CD4-positive, alpha-beta T cell (primary cell): ENCODE measurements at regions not wholly inside any gene's neighbourhood (a gene's known extent, or its start where the extent isn't known, plus 50 kb on each side); places are given as distances from the start of the nearest gene placed in this dataset.

ENCODE experiments used
- ATAC-seq: fragments of 200-7000 bp; cut with Tn5 transposase; one replicate; pipeline ENCODE4 v1.10.0; 2022; ENCODE audit warnings: mild to moderate bottlenecking; ENCODE audit not compliant: poor library complexity
- CTCF ChIA-PET: fragments of 350-600 bp; sonication (Branson Sonifier 250); formaldehyde crosslinking; loops from one replicate; lab custom pipeline; 2021; ENCODE audit warnings: antibody characterized with exemption, inconsistent platforms; lab: Charles Lee
- POLR2A ChIA-PET: fragments of 350-600 bp; sonication (Branson Sonifier 250); formaldehyde crosslinking; loops from one replicate; lab custom pipeline; 2021; ENCODE audit warnings: antibody characterized with exemption, inconsistent platforms; lab: Charles Lee
- DNase-seq, 14 experiments: peaks; one replicate each; pipeline ENCODE4 v3.0.0-alpha.2; 2013 to 2020; ENCODE audit warnings: mixed read lengths in 2 of 14
- H3K27ac ChIP-seq, 2 donors: one replicate each; pipeline versions ENCODE4 v1.5.1 to v1.7.0; 2013; ENCODE audit warnings: low read length in 2 of 2, low read depth in 1 of 2, mild to moderate bottlenecking in 1 of 2
- H3K27me3 ChIP-seq, 2 experiments: 1 replicate in 1 of 2; 2 replicates in 1 of 2; pipeline versions ENCODE4 v1.6.1 to v1.7.0; 2013; ENCODE audit warnings: low read length in 2 of 2, control low read depth in 1 of 2, mild to moderate bottlenecking in 1 of 2, moderate library complexity in 1 of 2; ENCODE audit not compliant: insufficient read depth in 2 of 2, control insufficient read depth in 1 of 2
- H3K36me3 ChIP-seq: one replicate; pipeline ENCODE4 v1.6.1; 2013; ENCODE audit warnings: low read length, control low read depth; ENCODE audit not compliant: insufficient read depth
- H3K4me1 ChIP-seq: one replicate; pipeline ENCODE4 v1.6.1; 2013; ENCODE audit warnings: low read length, control low read depth; ENCODE audit not compliant: insufficient read depth
- H3K4me3 ChIP-seq: one replicate; pipeline ENCODE4 v1.5.1; 2013; ENCODE audit warnings: mild to moderate bottlenecking, low read length, moderate library complexity
- H3K9me3 ChIP-seq, 2 experiments: 1 replicate in 1 of 2; 2 replicates in 1 of 2; pipeline versions ENCODE4 v1.6.1 to v1.7.0; 2013; ENCODE audit warnings: low read length in 2 of 2, mild to moderate bottlenecking in 2 of 2, control low read depth in 1 of 2, moderate library complexity in 1 of 2; ENCODE audit not compliant: control insufficient read depth in 1 of 2, insufficient read depth in 1 of 2
- H3K27ac Mint-ChIP-seq: one replicate; pipeline ENCODE4 v1.8.0; 2020; ENCODE audit warnings: mixed read lengths
- H3K27me3 Mint-ChIP-seq: one replicate; pipeline ENCODE4 v1.8.0; 2021; ENCODE audit warnings: mixed read lengths
- H3K36me3 Mint-ChIP-seq: one replicate; pipeline ENCODE4 v1.8.0; 2021; ENCODE audit warnings: low read depth, mixed read lengths
- H3K4me1 Mint-ChIP-seq: one replicate; pipeline ENCODE4 v1.8.0; 2021; ENCODE audit warnings: low read depth, mixed read lengths
- H3K4me3 Mint-ChIP-seq: one replicate; pipeline ENCODE4 v1.8.0; 2020; ENCODE audit warnings: mild to moderate bottlenecking, mixed read lengths
- H3K9me3 Mint-ChIP-seq: one replicate; pipeline ENCODE4 v1.8.0; 2020; ENCODE audit warnings: mixed read lengths
- intact Hi-C, 2 experiments: fragments of 100-400 bp; cut with DNase I in 1 of 2; cut with micrococcal nuclease in 1 of 2; formaldehyde crosslinking; loops; one replicate each; pipeline versions ENCODE4 v1.15.1 to v1.9.0; 2023 to 2025; cut with DNase I, micrococcal nuclease
- TF ChIP-seq, protein P1 (sequence below): fragments of 200-600 bp; IDR thresholded peaks from one replicate; pipeline ENCODE4 v1.8.0; 2022; ENCODE audit warnings: antibody characterized with exemption, mild to moderate bottlenecking

DNA sequence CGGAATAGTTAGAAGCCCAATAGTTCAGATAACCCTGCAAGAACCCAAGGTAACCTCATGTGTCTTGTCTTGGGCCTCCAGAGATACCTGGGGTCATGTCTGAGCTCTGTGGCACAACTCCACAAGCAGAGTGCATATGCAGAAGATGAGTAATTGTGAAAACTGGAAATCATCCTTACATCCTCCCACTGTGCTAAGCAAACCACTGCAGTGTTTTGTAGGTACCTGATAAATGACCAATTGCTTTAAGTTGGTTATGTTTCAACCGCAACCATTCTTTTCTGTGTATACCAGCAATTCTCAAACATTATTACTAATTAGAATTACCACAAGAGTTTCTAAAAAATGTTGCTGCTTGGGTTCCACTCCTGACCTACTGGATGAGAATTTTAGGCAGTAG is 73.2 kb downstream of the CBLL2 start:
- no peaks in the 10 kb centered on the region for H3K36me3 Mint-ChIP-seq
- Histone ChIP-seq H3K4me3 (no peak overlapping the region), H3K27me3 (no peaks in the 10 kb centered on the region), H3K36me3 (no peaks in the 10 kb centered on the region), H3K4me1 (no peaks in the 10 kb centered on the region), H3K9me3 (no peaks in the 10 kb centered on the region), H3K27ac (no peak overlapping the region)
- no peaks in the 10 kb centered on the region for H3K27me3 Mint-ChIP-seq
- H3K4me3 Mint-ChIP-seq, result no peak overlapping the region
- CTCF ChIA-PET, result no interaction called here
- ATAC-seq (no peak), DNase-seq (no peak)
- H3K9me3 Mint-ChIP-seq, result no peaks in the 10 kb centered on the region
- no peak overlapping the region for H3K27ac Mint-ChIP-seq
- TF ChIP-seq, protein P1, sequence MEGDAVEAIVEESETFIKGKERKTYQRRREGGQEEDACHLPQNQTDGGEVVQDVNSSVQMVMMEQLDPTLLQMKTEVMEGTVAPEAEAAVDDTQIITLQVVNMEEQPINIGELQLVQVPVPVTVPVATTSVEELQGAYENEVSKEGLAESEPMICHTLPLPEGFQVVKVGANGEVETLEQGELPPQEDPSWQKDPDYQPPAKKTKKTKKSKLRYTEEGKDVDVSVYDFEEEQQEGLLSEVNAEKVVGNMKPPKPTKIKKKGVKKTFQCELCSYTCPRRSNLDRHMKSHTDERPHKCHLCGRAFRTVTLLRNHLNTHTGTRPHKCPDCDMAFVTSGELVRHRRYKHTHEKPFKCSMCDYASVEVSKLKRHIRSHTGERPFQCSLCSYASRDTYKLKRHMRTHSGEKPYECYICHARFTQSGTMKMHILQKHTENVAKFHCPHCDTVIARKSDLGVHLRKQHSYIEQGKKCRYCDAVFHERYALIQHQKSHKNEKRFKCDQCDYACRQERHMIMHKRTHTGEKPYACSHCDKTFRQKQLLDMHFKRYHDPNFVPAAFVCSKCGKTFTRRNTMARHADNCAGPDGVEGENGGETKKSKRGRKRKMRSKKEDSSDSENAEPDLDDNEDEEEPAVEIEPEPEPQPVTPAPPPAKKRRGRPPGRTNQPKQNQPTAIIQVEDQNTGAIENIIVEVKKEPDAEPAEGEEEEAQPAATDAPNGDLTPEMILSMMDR, result no peak
- intact Hi-C loops, result no loop called here
- no peaks in the 10 kb centered on the region for H3K4me1 Mint-ChIP-seq
- POLR2A ChIA-PET, result no interaction called here

DNA sequence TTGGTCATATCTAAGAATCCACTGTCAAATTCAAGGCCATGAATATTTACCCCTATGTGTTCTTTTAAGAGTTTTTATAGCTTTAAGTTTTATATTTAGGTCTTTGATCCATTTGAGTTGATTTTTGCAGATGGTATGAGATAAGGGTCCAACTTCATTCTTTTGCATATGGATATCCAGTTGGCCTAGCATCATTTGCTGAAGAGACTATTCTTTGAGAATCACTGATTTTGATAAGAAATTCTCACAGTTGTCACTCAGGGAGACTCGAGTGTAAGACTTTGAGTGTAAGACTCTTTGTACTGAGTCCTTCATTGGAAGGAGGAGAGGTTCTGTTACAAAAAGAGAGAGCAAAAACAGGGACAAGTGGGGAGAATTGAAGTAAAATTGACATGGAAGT is 74.8 kb downstream of the CBLL2 start:
- Histone ChIP-seq H3K36me3 (no peaks in the 10 kb centered on the region), H3K27ac (no peak overlapping the region), H3K4me1 (no peaks in the 10 kb centered on the region), H3K4me3 (no peak overlapping the region), H3K27me3 (no peaks in the 10 kb centered on the region), H3K9me3 (no peaks in the 10 kb centered on the region)
- intact Hi-C loops, result no loop called here
- DNase-seq (no peak), ATAC-seq (no peak)
- TF ChIP-seq, protein P1, result no peak
- ChIA-PET CTCF (no interaction called here), POLR2A (no interaction called here)
- Mint-ChIP-seq H3K36me3 (no peaks in the 10 kb centered on the region), H3K4me1 (no peaks in the 10 kb centered on the region), H3K9me3 (no peaks in the 10 kb centered on the region), H3K4me3 (no peak overlapping the region), H3K27ac (no peak overlapping the region), H3K27me3 (no peaks in the 10 kb centered on the region)

DNA sequence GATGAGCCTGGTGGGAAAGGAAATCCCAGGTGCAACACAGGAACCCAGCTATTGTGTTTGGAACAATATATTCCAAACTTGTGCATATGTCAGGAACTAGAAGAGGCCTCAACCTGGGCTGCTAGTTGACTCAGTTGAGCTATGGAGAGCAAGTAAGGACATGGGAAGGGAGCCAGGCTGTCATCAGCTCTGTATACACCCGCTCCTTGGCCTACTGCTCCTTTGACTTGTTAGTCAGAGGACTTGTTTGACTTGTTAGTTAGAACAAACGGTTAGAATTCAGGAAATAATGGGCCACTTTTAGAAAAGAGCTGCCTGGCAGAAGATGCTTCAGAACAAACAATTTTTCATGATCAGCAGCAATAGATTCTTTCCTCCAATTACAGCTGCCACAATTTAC is 76.4 kb downstream of the CBLL2 start:
- TF ChIP-seq, protein P1, result no peak
- H3K9me3 ChIP-seq, result no peaks in the 10 kb centered on the region
- ChIA-PET CTCF (no interaction called here), POLR2A (no interaction called here)
- H3K27ac ChIP-seq, result no peak overlapping the region
- H3K4me1 Mint-ChIP-seq, result no peaks in the 10 kb centered on the region
- no peaks in the 10 kb centered on the region for H3K36me3 Mint-ChIP-seq
- intact Hi-C loops, result no loop called here
- H3K36me3 ChIP-seq, result no peaks in the 10 kb centered on the region
- H3K9me3 Mint-ChIP-seq, result no peaks in the 10 kb centered on the region
- ATAC-seq (no peak), DNase-seq (no peak)
- H3K27ac Mint-ChIP-seq, result no peak overlapping the region
- H3K27me3 ChIP-seq, result no peaks in the 10 kb centered on the region
- no peaks in the 10 kb centered on the region for H3K27me3 Mint-ChIP-seq
- H3K4me3 Mint-ChIP-seq, result no peak overlapping the region
- no peaks in the 10 kb centered on the region for H3K4me1 ChIP-seq
- H3K4me3 ChIP-seq, result no peak overlapping the region
